Bronchial epithelial cell (primary cell): ENCODE measurements at regions not wholly inside any gene's neighbourhood (a gene's known extent, or its start where the extent isn't known, plus 50 kb on each side); places are given as distances from the start of the nearest gene placed in this dataset.

Experiments used
- DNase-seq: peaks from one replicate; pipeline ENCODE4 v3.0.0-alpha.2; 2010; ENCODE audit warnings: low read depth
- FAIRE-seq: peaks from 2 replicates; lab custom pipeline; 2011; peaks lifted over from hg19 to GRCh38; lab: Jason Lieb, UNC
- H3K27me3 ChIP-seq: 2 replicates; pipeline ENCODE4 v1.5.1; 2011; ENCODE audit warnings: low read length; ENCODE audit not compliant: control insufficient read depth, insufficient read depth
- H3K36me3 ChIP-seq: 2 replicates; pipeline ENCODE4 v1.5.1; 2011; ENCODE audit warnings: low read length; ENCODE audit not compliant: control insufficient read depth, insufficient read depth
- H3K4me3 ChIP-seq: 2 replicates; pipeline ENCODE4 v1.5.1; 2011; ENCODE audit warnings: mild to moderate bottlenecking, low read depth, low read length, control low read depth
- CTCF ChIP-seq: IDR thresholded peaks from 2 replicates; pipeline ENCODE4 v1.5.1; 2011; ENCODE audit warnings: mild to moderate bottlenecking, moderate library complexity, low read length, control low read depth, inconsistent platforms; ENCODE audit not compliant: insufficient read depth, severe bottlenecking

GRCh38 chr9:29875547-29875946 lies 2302.3 kb upstream of the C9orf72 start:
- Histone ChIP-seq H3K36me3 (no peaks in the 10 kb centered on the region), H3K4me3 (no peak overlapping the region), H3K27me3 (no peaks in the 10 kb centered on the region)
- DNase-seq (no peak), FAIRE-seq (no peak)
- TF ChIP-seq CTCF, result no peak

- Histone ChIP-seq H3K27me3 (no peaks in the 10 kb centered on the region), H3K4me3 (no peak overlapping the region), H3K36me3 (no peaks in the 10 kb centered on the region)
- FAIRE-seq, result no peak
- no peak for DNase-seq
- TF ChIP-seq CTCF, result no peak
Measured at GRCh38 chr9:29882767-29883166, 2309.5 kb upstream of the C9orf72 start.

- Histone ChIP-seq H3K27me3 (no peaks in the 10 kb centered on the region), H3K4me3 (no peak overlapping the region), H3K36me3 (no peaks in the 10 kb centered on the region)
- TF ChIP-seq CTCF, result no peak
- no peak for DNase-seq
- FAIRE-seq, result no peak
Measured at GRCh38 chr9:29906065-29906464, 2332.8 kb upstream of the C9orf72 start.

- no peak for FAIRE-seq
- DNase-seq, result no peak
- no peak overlapping the region for H3K4me3 ChIP-seq
- H3K27me3 ChIP-seq, result no peaks in the 10 kb centered on the region
- TF ChIP-seq CTCF, result no peak
- H3K36me3 ChIP-seq, result no peaks in the 10 kb centered on the region
Measured at GRCh38 chr9:29928072-29928471, 2354.8 kb upstream of the C9orf72 start.

GRCh38 chr9:29939559-29939958 lies 2366.3 kb upstream of the C9orf72 start:
- Histone ChIP-seq H3K27me3 (no peaks in the 10 kb centered on the region), H3K36me3 (no peaks in the 10 kb centered on the region), H3K4me3 (no peak overlapping the region)
- FAIRE-seq (peak; percentile 47), DNase-seq (no peak)
- no peak for TF ChIP-seq CTCF

GRCh38 chr9:29945012-29945411 lies 2371.7 kb upstream of the C9orf72 start:
- FAIRE-seq (no peak), DNase-seq (peak; percentile 8)
- H3K27me3 ChIP-seq, result no peaks in the 10 kb centered on the region
- H3K4me3 ChIP-seq, result no peak overlapping the region
- H3K36me3 ChIP-seq, result no peaks in the 10 kb centered on the region
- TF ChIP-seq CTCF, result no peak
